Lower leg skin (tissue), 3 donors: ENCODE measurements at regions not wholly inside any gene's neighbourhood (a gene's known extent, or its start where the extent isn't known, plus 50 kb on each side); places are given as distances from the start of the nearest gene placed in this dataset.

Experiments used
- POLR2A ChIP-seq, 2 donors: fragments of 450-650 bp; IDR thresholded peaks; one replicate each; pipeline ENCODE4 v1.6.1; 2016 to 2017; ENCODE audit warnings: antibody characterized with exemption in 2 of 2, mild to moderate bottlenecking in 1 of 2, moderate library complexity in 1 of 2
- TF ChIP-seq, protein P1 (sequence below), 3 donors: fragments of 450-650 bp; IDR thresholded peaks; one replicate each; pipeline ENCODE4 v1.5.1; 2016; ENCODE audit warnings: antibody characterized with exemption in 3 of 3, mild to moderate bottlenecking in 3 of 3, moderate library complexity in 2 of 3

DNA sequence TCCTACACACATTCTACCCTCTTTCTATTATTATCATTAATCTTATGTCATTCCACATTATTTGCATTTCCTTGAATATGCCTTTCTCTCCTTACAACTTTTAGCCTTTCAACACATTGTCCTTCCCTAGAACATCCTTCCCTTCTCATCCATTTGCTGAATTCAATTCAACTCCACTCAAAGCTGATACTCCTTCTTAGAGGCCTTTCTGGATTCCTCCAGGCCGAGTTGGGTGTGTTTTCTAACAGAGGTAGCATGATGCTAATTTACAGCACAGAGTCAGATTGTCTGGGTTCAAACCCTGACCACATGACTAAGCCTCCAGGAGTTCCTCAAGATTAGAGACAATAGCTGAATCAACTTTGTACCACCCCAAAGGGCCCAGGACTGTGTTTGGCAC is 63.4 kb upstream of the IL12A start:
- TF ChIP-seq, protein P1, sequence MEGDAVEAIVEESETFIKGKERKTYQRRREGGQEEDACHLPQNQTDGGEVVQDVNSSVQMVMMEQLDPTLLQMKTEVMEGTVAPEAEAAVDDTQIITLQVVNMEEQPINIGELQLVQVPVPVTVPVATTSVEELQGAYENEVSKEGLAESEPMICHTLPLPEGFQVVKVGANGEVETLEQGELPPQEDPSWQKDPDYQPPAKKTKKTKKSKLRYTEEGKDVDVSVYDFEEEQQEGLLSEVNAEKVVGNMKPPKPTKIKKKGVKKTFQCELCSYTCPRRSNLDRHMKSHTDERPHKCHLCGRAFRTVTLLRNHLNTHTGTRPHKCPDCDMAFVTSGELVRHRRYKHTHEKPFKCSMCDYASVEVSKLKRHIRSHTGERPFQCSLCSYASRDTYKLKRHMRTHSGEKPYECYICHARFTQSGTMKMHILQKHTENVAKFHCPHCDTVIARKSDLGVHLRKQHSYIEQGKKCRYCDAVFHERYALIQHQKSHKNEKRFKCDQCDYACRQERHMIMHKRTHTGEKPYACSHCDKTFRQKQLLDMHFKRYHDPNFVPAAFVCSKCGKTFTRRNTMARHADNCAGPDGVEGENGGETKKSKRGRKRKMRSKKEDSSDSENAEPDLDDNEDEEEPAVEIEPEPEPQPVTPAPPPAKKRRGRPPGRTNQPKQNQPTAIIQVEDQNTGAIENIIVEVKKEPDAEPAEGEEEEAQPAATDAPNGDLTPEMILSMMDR (IDR thresholded peaks at IDR 0.05), result no peak
- no peak for TF ChIP-seq POLR2A (IDR thresholded peaks at IDR 0.05)
